ENCODE measurements at regions not wholly inside any gene's neighbourhood (a gene's known extent, or its start where the extent isn't known, plus 50 kb on each side); places are given as distances from the start of the nearest gene placed in this dataset.
A peak's percentile ranks its signal among the peaks of the same experiment; 100 is the strongest.
"Not testable (repeated sequence)": the region's sequence is repeated elsewhere in the genome, so short reads cannot be mapped to it uniquely, and the experiment has no call there.

- DNase-seq (ENCODE audit: low spot score): no peak
Measured at GRCh38 chr4:147102596-147102995, 156.9 kb upstream of the TTC29 start.

GRCh38 chr4:147103403-147103946, 157.8 kb upstream of the TTC29 start:
- DNase-seq (ENCODE audit: low spot score): peak; percentile 96

- no peak for DNase-seq (ENCODE audit: low spot score)
Measured at GRCh38 chr4:147104768-147105167, 159.1 kb upstream of the TTC29 start.

- DNase-seq (ENCODE audit: low spot score): peak; percentile 53
Measured at GRCh38 chr4:147108409-147108808, 162.7 kb upstream of the TTC29 start.

GRCh38 chr4:147109800-147110199, 164.1 kb upstream of the TTC29 start:
- DNase-seq (ENCODE audit: low spot score): no peak

DNA sequence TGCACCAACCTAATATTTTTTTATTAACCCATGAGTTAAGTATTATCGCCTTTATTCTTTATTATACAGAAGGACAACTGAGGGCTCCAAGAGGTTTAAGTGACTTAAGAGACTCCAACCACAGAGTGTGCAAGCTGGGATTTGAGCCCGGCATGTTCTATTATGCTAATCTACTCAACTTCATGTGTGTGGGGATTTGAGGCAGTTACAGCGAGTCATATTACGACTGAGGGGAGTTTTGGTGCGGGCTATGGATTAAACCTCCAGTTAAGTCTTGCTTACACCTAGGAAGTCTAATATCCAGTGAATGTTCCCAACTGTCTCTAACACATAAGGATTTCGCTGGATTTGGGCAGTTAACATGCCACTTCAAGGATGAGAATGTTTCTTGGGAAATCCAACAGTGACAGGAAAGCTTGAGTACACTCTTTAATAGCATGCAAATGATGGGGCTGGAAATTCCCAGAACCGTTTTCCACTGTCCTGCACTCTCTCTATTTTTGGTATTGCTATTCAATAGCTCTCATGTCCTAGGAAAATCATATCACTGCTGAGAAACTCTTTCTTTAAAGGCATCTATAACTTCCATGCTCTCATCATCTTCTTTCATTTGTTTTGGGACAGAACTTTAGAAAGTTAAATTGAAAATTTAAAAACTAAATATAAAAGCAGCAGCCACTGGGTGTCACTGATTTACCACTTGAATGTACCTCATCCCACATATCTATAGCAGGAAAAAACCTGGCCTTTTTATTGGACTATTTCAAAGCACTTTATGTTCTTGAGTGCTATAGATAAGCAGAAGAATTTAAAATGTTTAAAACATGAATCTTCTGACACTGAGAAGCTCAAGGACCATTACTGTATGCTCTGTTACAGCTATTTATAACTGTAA, 165.1 kb upstream of the TTC29 start:
- DNase-seq (ENCODE audit: low spot score): peak; percentile 25

DNA sequence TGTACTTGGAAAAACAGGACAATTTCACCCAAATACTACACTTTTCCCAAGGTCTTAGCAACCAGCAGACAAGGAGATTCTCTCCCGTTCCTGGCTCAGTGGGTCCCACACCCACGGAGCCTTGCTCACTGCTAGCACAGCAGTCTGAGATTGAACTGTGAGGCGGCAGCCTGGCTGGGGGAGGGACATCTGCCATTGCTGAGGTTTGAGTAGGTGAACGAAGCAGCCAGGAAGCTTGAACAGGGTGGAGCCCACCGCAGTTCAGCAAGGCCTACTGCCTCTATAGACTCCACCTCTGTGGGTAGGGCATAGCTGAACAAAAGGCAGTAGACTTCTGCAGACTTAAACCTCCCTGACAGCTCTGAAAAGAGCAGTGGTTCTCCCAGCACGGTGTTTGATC, 166.5 kb upstream of the TTC29 start:
- DNase-seq (ENCODE audit: low spot score): not testable (repeated sequence)

- no peak for DNase-seq (ENCODE audit: low spot score)
Measured at GRCh38 chr4:147117431-147117830, 171.8 kb upstream of the TTC29 start.

DNA sequence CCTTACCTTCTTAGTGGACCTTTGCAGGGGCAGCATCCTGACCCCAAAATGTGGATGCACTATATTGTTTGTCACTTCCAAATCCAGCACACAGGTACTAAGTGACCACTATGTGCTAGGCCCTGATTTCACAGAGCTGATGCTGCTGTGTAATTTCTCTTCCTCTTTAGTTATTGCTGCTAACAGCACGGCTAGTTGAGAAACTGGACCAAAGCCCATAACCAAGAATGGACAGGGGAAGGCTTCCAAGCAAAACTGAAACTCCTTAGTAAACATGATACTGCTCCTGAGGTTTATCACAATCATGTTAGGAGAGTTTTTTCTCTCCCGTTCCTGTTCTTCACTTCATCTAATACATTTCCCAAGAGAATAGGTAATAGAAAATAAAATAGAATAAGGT, 172.9 kb upstream of the TTC29 start:
- peak; percentile 41 for DNase-seq (ENCODE audit: low spot score)

DNA sequence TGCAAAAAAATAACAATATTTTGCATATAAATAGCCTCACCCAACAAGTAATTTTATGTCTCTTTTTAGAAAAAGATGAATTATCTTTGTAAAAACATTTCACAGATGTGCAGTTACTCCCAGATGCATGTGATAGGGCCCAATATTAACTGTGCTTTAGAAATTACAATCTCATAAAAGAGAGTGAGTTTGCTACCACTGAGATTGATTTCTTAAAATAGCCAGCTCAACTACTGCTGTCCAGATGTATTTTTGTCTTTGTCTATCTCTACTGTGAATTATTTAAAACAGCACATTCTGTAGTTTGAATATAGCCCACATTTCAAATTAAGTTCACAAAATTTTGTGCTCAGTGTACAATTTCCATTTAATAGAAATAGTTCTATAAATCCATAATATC, 177.0 kb upstream of the TTC29 start:
- DNase-seq (ENCODE audit: low spot score): no peak

DNA sequence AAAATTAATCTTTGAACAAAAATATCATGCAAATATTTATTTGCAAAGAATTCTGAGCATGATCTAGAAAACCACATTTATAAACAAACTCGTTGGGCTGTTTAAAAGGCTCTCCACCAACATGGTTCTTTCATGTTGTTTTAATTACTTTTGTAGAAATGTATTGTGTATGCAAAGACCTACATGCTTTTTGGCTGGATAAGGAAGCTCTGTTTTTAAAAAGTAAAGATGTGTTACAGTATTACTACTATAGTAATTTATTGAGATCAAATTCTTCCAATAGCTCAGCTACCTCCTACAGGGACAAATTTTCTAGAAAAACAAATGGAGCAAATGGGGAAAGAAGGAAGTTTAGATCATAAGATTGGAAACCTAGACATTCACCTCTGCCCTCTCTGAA, 177.5 kb upstream of the TTC29 start:
- DNase-seq (ENCODE audit: low spot score): no peak

DNA sequence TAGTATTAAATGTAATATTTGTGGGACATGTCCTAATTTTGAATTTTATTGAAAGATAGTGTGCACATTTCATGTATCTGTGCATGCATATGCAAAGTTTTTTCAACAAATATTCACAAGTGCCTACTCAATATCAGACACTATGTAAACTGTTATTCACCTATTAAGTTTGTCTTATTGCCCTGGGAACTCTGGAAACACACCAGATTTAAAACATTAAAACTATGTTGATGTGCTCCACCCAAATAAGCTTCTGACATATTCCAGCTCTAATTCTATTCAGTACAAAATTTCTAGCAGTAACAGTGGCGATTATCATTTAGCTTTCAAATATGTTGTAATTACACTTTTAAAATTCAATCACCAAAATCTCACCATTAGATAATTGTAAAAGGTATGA, 183.1 kb upstream of the TTC29 start:
- DNase-seq (ENCODE audit: low spot score): no peak

- no peak for DNase-seq (ENCODE audit: low spot score)
Measured at GRCh38 chr4:147129687-147130086, 184.0 kb upstream of the TTC29 start.

GRCh38 chr4:147134536-147135210, 189.0 kb upstream of the TTC29 start:
- DNase-seq (ENCODE audit: low spot score): no peak

DNA sequence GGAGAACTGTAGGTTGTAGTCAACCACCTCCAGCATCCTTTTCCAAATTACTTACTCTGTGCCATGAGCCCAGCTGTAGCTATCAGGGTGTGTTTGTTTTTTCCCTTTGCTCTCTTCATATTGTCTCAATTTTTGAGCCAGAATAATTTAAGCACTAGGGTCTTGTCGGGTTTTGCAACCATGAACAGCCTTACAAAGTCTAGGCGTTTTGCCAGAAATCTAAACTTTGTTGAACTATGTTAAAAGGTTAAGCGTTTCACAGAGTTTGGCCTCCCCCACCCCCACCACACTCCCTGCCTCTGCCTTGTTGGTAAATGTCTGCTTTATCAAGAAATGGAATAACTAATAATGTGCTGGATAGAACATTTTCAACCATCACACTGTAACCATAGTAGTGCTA, 190.6 kb upstream of the TTC29 start:
- no peak for DNase-seq (ENCODE audit: low spot score)

DNA sequence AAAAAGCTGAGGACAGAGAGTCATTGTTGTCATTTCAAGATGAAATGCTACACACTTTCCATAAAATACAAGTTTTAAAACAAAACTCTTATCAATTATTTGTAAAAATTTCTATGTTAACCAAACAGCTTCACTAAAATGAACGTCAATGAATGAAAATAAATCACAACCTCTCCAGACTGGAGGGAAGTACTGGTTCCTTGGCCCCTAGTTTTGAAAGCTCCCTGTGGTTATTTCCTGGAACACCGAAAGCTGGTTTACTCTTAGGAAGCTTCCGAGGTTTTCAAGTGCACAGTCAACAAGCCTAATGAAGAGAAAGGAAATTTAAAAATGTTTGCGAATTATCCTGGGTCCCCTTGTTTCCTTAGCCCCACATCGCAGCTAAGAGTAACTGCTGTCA, 191.1 kb upstream of the TTC29 start:
- no peak for DNase-seq (ENCODE audit: low spot score)

GRCh38 chr4:147137280-147137679, 191.6 kb upstream of the TTC29 start:
- DNase-seq (ENCODE audit: low spot score): no peak

DNA sequence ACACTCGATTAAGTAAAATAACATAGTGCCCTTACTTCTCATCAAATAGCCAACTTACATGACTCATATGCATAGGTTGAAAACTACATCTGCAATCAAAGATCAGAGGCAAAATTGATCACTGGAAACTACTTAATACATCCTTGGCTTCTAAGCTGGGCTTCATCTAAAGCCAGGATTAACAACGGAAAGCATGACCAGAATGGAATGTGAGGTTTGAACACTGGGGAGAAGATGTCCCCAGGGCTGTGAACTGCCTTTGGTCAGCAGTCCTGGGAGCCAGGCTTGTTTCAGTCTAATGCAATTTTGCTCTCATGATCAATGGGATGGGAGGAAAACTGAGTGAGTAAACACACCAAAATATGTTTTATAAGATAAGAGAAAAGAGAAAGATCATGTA, 192.5 kb upstream of the TTC29 start:
- DNase-seq (ENCODE audit: low spot score): peak; percentile 25

- DNase-seq (ENCODE audit: low spot score): no peak
Measured at GRCh38 chr4:147139455-147140198, 194.0 kb upstream of the TTC29 start.

DNA sequence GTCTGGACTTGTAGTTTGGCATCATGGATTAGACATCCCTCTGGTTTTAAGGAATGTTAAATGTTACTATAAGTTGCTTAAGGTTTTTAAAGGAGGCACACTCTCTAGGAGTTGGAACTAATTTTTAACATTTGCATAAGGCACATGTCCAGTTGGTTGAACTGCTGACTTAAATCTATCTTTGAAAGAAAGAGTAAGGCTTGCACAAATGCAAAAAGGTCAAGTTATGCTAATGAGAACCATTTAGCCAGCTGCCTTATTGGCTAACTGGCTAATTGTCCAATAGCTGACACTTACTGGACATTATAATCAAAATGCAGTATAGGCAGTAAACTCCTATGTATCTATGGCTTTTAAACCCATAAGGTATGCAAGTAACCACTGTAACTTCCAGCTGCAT, 206.1 kb upstream of the TTC29 start:
- DNase-seq (ENCODE audit: low spot score): no peak

- DNase-seq (ENCODE audit: low spot score): peak; percentile 13
Measured at GRCh38 chr4:147157860-147158701, 212.4 kb upstream of the TTC29 start.
